ENCODE measurements at regions not wholly inside any gene's neighbourhood (a gene's known extent, or its start where the extent isn't known, plus 50 kb on each side); places are given as distances from the start of the nearest gene placed in this dataset.

DNA sequence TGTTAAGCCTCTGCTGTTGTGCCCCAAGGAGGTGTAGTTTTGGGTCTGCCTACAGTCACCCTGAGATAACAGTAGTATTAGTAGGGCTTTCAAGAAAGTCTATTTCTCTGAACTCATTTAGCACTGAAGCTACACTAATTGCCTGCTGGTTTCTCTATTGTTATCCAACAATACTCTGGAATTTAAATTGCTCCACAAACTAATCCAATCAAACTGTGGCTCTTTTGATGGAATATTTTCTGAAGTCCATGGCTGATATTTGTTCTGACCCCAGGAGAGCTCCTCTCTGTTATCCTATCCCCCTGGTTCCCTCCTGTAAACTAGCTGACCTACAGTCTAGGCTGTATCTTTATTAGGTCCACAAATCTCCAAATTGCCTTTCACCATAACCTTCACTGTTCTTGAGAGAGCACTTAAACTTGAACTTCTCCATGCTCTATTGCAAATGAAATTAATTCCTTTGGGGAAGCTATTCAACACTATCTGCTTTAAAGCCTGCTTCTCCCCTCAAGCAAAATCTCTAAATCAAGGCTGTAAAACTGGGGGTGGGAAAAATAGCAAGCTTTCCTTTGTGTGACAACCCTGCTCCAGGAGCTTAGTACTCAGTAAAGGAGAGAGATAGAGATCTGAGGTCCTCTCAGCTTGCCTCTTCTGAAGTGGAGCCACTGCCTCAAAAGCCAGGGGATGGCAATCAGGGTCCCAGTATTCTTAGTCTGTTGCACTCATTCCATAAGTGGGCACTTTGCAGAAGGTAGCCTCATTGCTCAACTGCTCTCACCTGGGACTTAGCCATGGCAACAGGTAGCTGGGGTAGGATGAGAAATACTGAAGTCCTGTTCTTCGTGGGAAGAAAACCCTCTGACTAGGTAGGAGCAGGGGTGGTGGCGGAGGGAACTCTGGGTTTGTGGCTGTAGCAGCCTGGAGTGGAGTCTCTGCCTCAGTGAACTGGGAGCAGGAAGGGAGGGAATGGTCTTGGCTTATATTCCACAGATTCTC lies 110.9 kb downstream of the MACIR start:
- DNase-seq, result no peak
- H3K4me1 ChIP-seq, result 0 out of 2 replicates have a peak, but pooled peaks cover 7% of the 10 kb centered on the region
- no peaks in the 10 kb centered on the region for H3K9me3 ChIP-seq (replicated peaks)
- no peak overlapping the region for H3K27ac ChIP-seq
- no peaks in the 10 kb centered on the region for H3K36me3 ChIP-seq
- H3K27me3 ChIP-seq, result no peaks in the 10 kb centered on the region
- H3K4me3 ChIP-seq, result no peak overlapping the region

DNA sequence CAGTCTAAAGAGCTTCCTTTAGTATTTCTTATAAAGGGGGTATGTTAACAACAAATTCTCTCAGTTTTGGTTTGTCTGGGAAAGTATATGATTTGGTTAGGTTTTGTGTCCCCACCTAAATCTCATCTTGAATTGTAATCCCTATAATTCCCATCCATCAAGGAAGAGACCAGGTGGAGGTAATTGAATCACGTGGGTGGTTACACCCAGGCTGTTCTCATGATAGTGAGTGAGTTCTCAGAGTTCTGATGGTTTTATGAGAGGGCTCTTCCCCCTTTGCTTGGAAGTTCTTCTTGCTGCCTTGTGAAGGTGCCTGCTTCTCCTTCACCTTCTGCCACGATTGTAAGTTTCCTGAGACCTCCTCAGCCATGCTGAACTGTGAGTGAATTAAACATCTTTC lies 109.1 kb downstream of the MACIR start:
- Histone ChIP-seq H3K27me3 (no peaks in the 10 kb centered on the region), H3K4me3 (no peak overlapping the region), H3K9me3 (replicated peaks) (no peaks in the 10 kb centered on the region), H3K36me3 (no peaks in the 10 kb centered on the region), H3K27ac (no peak overlapping the region), H3K4me1 (0 out of 2 replicates have a peak, but pooled peaks cover 7% of the 10 kb centered on the region)
- DNase-seq, result no peak

DNA sequence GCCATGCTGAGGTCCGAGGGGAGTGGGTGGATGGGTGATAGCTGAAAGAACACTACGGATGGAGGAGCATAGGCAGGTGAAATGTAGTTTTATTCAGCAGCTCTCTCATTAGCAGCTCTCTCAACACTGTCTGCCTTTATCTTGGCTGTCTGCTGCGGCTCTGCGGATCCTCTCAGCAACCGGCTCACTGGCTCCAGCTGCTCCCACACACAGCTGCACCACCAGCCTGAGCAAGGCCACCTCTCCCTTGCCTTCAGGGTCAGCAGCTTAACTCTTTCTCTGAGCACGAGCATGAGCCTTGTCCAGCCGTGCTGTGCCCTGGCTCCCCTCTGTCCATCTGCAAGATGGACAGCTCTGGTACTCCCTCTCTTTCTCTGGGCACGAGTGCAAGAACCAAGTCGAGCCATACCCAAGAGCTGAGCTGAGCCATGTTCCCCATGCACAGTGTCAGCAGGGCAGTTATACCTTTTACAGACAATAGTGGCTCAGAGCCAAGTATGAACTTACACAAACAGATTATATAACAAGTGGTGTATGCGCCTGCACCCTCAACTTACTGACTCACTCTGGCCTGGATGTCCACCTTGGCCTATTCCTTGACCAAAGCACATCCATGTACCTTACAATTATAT lies 108.5 kb downstream of the MACIR start:
- Histone ChIP-seq H3K36me3 (no peaks in the 10 kb centered on the region), H3K4me1 (0 out of 2 replicates have a peak, but pooled peaks cover 7% of the 10 kb centered on the region), H3K9me3 (replicated peaks) (no peaks in the 10 kb centered on the region), H3K27ac (peak overlapping the region; percentile 21; the same call in 1 of the 2 replicates), H3K27me3 (no peaks in the 10 kb centered on the region), H3K4me3 (no peak overlapping the region)
- peak; percentile 68 to 78 for DNase-seq

DNA sequence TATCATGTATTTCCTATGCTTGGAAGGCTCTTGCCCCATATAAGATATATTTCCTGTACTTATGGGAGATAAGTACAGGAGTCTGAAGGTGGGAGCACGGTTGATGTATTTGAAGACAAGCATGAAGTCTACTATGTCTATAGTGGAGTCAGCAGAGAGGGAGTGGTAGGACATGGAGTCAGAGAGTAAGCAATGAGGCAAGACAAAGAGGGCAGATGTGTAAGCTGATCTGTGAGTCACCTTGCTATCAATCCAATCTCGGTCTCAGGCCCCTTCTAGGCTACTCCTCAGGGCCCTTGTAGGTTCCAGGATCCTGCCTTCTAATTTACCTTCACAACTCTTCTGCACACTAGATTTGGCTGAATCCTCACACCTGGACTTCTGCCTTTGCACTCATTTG lies 105.5 kb downstream of the MACIR start:
- Histone ChIP-seq H3K27me3 (no peaks in the 10 kb centered on the region), H3K36me3 (no peaks in the 10 kb centered on the region), H3K4me3 (no peak overlapping the region), H3K4me1 (no peaks in the 10 kb centered on the region; the same call in 1 of the 2 replicates), H3K9me3 (replicated peaks) (no peaks in the 10 kb centered on the region), H3K27ac (no peak overlapping the region)
- DNase-seq, result no peak

DNA sequence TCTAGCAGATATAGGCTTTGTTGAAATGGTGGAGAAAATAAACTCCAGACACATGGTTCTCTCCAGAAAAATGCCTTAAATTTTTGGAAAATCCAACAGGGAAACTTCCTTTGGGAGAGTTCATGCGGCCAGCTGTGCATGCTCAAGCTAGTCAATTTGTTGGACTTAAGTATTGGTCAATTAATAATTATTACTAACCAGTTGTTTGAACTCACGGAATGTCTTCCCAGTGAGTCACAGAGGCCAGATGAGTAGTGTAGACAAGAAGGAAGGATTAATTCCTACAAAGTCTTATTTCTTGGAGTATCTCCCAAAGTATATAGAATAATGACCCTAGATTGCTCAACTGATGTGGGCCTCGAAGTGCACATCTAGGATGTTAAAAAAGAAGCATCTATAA lies 103.6 kb downstream of the MACIR start:
- Histone ChIP-seq H3K27ac (no peak overlapping the region), H3K27me3 (no peaks in the 10 kb centered on the region), H3K4me1 (peaks cover 15% of the 10 kb centered on the region), H3K4me3 (no peak overlapping the region), H3K36me3 (no peaks in the 10 kb centered on the region), H3K9me3 (replicated peaks) (no peaks in the 10 kb centered on the region)
- no peak for DNase-seq

DNA sequence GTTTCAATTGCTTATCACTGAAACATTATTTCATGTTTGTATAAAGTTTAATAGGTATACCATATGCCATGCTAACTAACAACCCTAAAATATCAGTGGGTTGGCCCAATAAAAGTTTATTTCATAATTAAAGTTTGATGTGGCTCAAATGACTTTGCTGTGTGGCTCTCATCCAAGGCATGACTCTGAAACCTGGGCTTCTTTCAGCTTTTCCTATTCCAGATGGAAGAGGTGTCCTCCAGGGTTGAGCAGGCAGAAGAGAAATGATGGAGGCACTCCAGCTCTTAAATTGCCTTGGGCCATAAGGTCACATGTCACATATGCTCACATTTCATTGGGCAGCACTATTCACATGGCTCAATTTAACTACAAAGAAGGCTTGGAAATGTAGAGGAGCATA lies 101.9 kb downstream of the MACIR start:
- Histone ChIP-seq H3K4me1 (peaks cover 33% of the 10 kb centered on the region), H3K27me3 (no peaks in the 10 kb centered on the region), H3K9me3 (replicated peaks) (no peaks in the 10 kb centered on the region), H3K27ac (no peak overlapping the region), H3K36me3 (no peaks in the 10 kb centered on the region), H3K4me3 (no peak overlapping the region)
- no peak for DNase-seq

DNA sequence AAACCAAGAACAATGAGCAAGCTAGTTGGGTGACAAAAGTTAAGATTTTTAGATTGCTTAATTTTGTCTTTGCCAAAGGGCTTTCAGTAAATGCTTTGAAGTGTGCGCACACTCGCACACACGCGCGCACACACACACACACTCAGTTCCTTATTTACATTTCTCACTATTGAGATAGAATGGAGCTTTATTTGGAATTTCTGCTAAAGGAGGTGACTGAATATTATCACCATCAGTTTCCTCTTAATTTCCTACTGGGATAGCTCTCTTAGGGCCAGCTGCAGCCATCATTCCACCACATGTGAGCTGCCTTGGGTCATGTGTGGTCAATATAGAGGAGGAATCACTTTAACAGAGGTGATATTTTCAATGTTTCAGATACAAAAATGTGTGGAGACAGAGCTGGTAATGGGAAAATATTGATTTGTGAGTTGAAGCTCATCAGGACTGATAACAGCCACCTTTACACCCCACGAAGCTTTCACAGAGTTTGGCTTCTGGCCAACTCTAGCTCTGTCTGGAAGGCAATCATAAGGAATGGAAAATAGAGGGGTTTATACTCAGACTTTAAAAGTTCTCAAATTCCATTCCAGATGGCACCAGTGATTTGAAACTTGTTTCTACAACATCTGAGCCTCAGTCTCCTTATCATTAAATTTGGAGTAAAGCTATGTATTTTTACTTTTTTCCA lies 99.9 kb downstream of the MACIR start:
- Histone ChIP-seq H3K9me3 (replicated peaks) (no peaks in the 10 kb centered on the region), H3K4me1 (peaks cover 38% of the 10 kb centered on the region), H3K4me3 (peak overlapping the region; percentile 17), H3K36me3 (no peaks in the 10 kb centered on the region), H3K27me3 (no peaks in the 10 kb centered on the region), H3K27ac (peak overlapping the region; percentile 7; the same call in 1 of the 2 replicates)
- DNase-seq, result peak; percentile 36 to 72

DNA sequence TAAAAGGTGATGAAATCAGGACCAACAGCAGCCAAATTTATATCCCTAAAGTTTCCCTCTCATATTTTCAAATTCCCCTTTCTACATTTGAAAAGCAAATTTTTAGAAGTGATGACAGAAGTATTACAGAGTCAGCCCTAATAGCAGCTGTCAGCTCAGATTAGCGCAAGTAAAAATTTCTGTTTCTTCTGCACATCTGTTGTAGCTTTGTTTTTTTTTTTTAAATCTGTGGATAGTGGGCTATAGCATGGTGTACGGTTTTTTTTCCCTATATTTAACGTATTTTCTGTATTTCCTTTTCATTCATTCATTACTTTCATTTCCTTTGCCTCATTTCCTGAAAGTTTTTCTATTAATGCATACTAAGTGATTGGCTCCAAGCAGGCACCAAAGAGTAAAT lies 99.1 kb downstream of the MACIR start:
- Histone ChIP-seq H3K4me3 (peak overlapping the region; percentile 17), H3K27ac (peak overlapping the region; percentile 7; the same call in 1 of the 2 replicates), H3K4me1 (peaks cover 38% of the 10 kb centered on the region), H3K36me3 (no peaks in the 10 kb centered on the region), H3K9me3 (replicated peaks) (no peaks in the 10 kb centered on the region), H3K27me3 (no peaks in the 10 kb centered on the region)
- DNase-seq, result peak in 1 of 2 experiments; percentile 55

DNA sequence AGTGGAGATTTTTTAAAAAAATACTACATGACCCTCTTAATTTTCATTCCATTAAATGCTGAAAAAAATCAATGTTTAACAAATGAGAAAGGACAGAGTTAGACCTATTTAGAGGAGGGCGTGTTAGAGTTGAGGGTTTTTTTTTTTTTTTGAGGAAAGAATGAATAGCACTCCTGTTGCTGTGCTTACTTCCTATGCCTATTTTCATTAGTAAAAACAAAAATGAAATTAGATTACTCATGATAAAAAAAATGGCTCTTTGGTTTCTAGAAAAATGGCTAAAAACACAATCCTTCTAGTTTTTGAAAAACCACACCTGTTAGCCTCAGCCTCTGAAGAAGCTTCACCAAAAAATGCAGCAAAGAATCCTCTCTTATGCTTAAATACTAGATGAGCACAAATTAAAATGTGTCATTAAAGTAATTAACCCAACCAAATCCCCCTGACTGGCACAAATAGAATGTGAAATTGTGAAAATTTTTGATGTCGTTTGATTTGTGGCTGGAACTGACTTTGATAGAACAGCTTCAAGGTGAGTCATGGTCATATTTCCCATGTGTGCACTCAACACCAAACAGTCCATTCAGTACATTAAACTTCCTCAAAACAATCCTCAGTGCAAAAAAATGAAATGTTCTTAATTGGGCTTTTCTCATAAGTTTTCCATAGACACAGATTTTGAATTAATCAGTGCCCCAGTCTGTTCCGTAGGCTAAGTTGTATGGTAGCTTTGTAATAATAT lies 98.0 kb downstream of the MACIR start:
- Histone ChIP-seq H3K27ac (no peak overlapping the region), H3K4me1 (peaks cover 38% of the 10 kb centered on the region), H3K27me3 (no peaks in the 10 kb centered on the region), H3K4me3 (no peak overlapping the region), H3K9me3 (replicated peaks) (no peaks in the 10 kb centered on the region), H3K36me3 (no peaks in the 10 kb centered on the region)
- no peak for DNase-seq

DNA sequence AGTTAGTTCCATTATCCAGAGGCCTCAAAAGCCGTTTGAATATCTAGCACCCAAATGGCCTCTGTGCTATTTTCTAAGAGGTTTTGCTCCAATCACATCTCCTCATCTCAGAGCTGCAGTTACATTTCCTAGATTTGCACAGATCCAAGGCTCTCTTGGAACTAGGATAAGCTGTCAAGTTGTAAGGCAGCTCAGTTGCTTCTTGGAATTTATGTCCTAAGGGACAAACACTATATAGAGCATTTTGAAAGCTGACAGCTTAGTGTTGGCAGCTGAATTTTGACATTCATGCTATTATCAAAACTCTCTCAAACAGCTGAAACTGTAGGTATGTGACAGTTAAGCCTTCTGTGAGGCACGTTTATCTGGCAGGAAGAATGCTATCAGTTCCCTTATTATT lies 97.0 kb downstream of the MACIR start:
- Histone ChIP-seq H3K4me3 (no peak overlapping the region), H3K4me1 (peaks cover 38% of the 10 kb centered on the region), H3K27me3 (no peaks in the 10 kb centered on the region), H3K36me3 (no peaks in the 10 kb centered on the region), H3K27ac (no peak overlapping the region), H3K9me3 (replicated peaks) (no peaks in the 10 kb centered on the region)
- DNase-seq, result no peak

DNA sequence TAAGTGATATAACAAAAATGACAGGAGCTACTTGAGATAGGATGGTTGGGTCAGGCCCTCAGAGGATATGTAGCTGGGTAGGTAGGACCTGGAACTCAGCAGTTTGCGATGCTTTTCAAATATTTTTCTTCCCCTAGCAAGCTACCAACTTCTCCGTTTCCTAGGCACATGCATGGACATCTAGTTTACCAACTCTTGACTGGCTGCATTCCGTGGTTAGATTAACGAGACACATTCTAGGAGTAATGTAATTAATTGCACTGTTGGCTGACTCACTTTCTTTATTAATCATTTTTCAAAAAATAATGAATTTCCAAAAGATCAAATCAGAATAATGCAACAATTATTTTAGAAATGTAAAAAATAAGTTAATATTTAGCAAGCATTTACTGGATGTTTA lies 95.9 kb downstream of the MACIR start:
- peaks cover 38% of the 10 kb centered on the region for H3K4me1 ChIP-seq
- no peaks in the 10 kb centered on the region for H3K36me3 ChIP-seq
- H3K9me3 ChIP-seq (replicated peaks), result no peaks in the 10 kb centered on the region
- no peaks in the 10 kb centered on the region for H3K27me3 ChIP-seq
- DNase-seq, result no peak
- H3K27ac ChIP-seq, result no peak overlapping the region
- H3K4me3 ChIP-seq, result no peak overlapping the region

DNA sequence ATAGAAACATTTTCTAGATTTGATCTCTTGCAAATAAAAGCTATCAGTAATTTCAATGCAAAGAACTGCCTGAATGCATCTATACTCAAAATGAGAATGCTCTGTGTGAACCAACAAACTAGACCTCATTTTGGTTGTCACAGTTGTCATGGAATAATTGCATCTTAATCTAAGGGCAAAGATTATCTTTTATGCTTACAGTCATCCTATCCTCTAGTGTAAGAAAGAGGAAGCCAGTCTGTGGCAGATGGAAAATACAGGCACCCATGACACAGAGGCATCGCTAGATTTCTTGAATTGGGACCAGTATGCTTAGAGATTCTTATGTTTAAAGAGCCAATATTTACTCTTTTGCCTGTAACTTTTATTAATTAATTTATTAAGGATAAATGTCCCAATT lies 95.0 kb downstream of the MACIR start:
- Histone ChIP-seq H3K4me3 (no peak overlapping the region), H3K36me3 (no peaks in the 10 kb centered on the region), H3K27ac (no peak overlapping the region), H3K27me3 (no peaks in the 10 kb centered on the region), H3K4me1 (peaks cover 34% of the 10 kb centered on the region), H3K9me3 (replicated peaks) (no peaks in the 10 kb centered on the region)
- no peak for DNase-seq

DNA sequence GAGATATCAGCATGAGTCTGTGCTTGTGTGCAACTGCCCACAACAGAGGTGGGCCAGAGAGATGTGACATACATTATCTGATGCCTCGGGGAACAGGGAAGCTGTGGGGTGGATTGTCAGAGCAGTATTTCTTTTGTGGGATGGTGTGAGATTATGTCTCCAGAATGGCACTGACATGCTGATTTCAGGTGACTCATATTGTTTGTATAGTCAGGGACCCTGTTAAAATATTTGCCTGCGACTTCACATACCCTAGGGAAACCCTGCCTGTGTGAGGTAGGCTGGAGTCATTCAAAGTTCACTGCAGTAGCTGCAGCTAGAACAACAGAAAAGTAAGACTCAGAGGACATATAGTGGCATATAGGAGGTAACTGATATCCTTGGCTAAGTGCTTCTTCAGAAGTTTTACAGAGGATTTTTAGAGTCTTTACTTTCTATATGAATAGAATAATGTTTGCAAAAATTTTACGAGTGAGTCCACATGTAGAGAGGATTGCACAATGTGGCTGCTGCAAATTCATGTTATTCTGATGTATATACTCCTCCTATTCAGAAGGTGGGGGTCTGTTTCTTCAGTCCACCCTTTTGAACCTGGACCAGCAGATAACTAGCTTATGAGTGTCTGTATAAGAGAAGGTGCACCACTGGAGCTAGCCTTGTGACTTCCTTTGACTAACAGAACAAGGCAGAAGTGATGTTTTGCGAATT lies 89.3 kb downstream of the MACIR start:
- no peaks in the 10 kb centered on the region for H3K36me3 ChIP-seq
- H3K9me3 ChIP-seq (replicated peaks), result no peaks in the 10 kb centered on the region
- peak in 1 of 2 experiments; percentile 22 for DNase-seq
- no peak overlapping the region for H3K27ac ChIP-seq
- peaks cover 3% of the 10 kb centered on the region; the same call in 1 of the 2 replicates for H3K4me1 ChIP-seq
- H3K4me3 ChIP-seq, result no peak overlapping the region
- H3K27me3 ChIP-seq, result no peaks in the 10 kb centered on the region
